ENCODE measurements at regions not wholly inside any gene's neighbourhood (a gene's known extent, or its start where the extent isn't known, plus 50 kb on each side); places are given as distances from the start of the nearest gene placed in this dataset.

GRCh38 chr3:193912621-193913178 lies 223.2 kb upstream of the HES1 start:
- H3K27ac ChIP-seq (replicated peaks) = no peak overlapping the region
- intact Hi-C loops (cut with micrococcal nuclease) = no loop called here
- H3K9me3 ChIP-seq (replicated peaks) = peaks cover 11% of the 10 kb centered on the region

DNA sequence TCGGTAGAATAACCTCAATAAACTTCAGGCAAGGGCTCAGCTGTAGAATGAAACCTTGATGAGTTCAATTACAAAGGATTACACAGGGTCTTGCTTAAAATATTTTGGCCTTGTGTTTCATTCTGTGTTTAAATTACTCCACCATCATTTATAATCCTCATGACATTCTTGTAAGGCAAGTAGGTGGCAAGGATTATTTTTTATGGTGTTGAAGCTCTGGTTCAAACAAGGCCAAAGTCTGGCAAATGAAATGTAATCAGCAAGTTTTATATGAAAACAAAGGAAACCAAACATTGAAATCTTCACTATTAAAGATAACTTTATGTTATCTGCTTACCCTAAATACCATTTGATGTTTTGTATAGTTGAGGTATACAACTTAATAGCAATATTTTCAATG lies 221.3 kb upstream of the HES1 start:
- intact Hi-C loops (cut with micrococcal nuclease) = no loop called here
- H3K4me3 ChIP-seq = no peak overlapping the region
- H3K27me3 ChIP-seq (ENCODE audit: low read depth) = peaks cover 23% of the 10 kb centered on the region
- no peaks in the 10 kb centered on the region for H3K36me3 ChIP-seq
- no peak overlapping the region for H3K27ac ChIP-seq (replicated peaks)
- H3K4me1 ChIP-seq = peaks cover 10% of the 10 kb centered on the region
- DNase-seq = no peak
- no peak for TF ChIP-seq CTCF (IDR thresholded peaks at IDR 0.05; ENCODE audit: borderline replicate concordance)
- no peaks in the 10 kb centered on the region for H3K9me3 ChIP-seq (replicated peaks)

More at GRCh38 chr3:193912621-193913178, 223.2 kb upstream of the HES1 start:
- TF ChIP-seq CTCF (IDR thresholded peaks at IDR 0.05; ENCODE audit: borderline replicate concordance) = no peak
- Histone ChIP-seq H3K4me1 (peaks cover 10% of the 10 kb centered on the region), H3K4me3 (no peak overlapping the region), H3K36me3 (no peaks in the 10 kb centered on the region), H3K27me3 (ENCODE audit: low read depth) (peaks cover 13% of the 10 kb centered on the region)
- DNase-seq = no peak

GRCh38 chr3:193915099-193915498 lies 220.8 kb upstream of the HES1 start:
- Histone ChIP-seq H3K27me3 (ENCODE audit: low read depth) (peaks cover 23% of the 10 kb centered on the region), H3K27ac (replicated peaks) (no peak overlapping the region), H3K36me3 (no peaks in the 10 kb centered on the region), H3K4me3 (no peak overlapping the region), H3K4me1 (peaks cover 10% of the 10 kb centered on the region), H3K9me3 (replicated peaks) (no peaks in the 10 kb centered on the region)
- intact Hi-C loops (cut with micrococcal nuclease) = no loop called here
- DNase-seq = no peak
- TF ChIP-seq CTCF (IDR thresholded peaks at IDR 0.05; ENCODE audit: borderline replicate concordance) = no peak

DNA sequence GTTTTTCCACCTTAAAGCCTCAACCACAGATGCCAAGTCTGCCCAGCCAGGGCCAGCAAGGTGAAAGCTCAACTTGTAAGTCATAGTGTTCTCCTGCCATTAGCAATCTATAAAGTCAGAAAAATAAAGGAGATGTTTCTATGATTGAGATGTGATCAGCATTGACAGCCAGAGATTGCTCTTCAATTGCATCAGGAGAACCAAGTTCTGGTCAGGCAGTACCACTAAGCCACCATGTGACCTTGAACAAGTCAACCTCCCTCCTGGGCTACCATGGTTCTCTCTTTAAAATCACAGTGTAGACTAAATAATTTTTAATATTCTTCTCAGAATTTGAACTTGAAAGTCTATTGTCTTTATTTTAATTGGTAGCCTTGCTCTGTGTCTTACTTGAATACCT lies 220.3 kb upstream of the HES1 start:
- peaks cover 10% of the 10 kb centered on the region for H3K4me1 ChIP-seq
- H3K9me3 ChIP-seq (replicated peaks) = no peaks in the 10 kb centered on the region
- no peaks in the 10 kb centered on the region for H3K36me3 ChIP-seq
- H3K4me3 ChIP-seq = no peak overlapping the region
- no peak for DNase-seq
- H3K27me3 ChIP-seq (ENCODE audit: low read depth) = peaks cover 23% of the 10 kb centered on the region
- no peak for TF ChIP-seq CTCF (IDR thresholded peaks at IDR 0.05; ENCODE audit: borderline replicate concordance)
- no peak overlapping the region for H3K27ac ChIP-seq (replicated peaks)
- intact Hi-C loops (cut with micrococcal nuclease) = no loop called here

- H3K4me1 ChIP-seq = no peaks in the 10 kb centered on the region
- no peak for DNase-seq
- H3K27ac ChIP-seq (replicated peaks) = no peak overlapping the region
- H3K4me3 ChIP-seq = no peak overlapping the region
- peaks cover 23% of the 10 kb centered on the region for H3K27me3 ChIP-seq (ENCODE audit: low read depth)
- intact Hi-C loops (cut with micrococcal nuclease) = no loop called here
- no peak for TF ChIP-seq CTCF (IDR thresholded peaks at IDR 0.05; ENCODE audit: borderline replicate concordance)
- no peaks in the 10 kb centered on the region for H3K36me3 ChIP-seq
- no peaks in the 10 kb centered on the region for H3K9me3 ChIP-seq (replicated peaks)
Observed at GRCh38 chr3:193917158-193917557, 218.8 kb upstream of the HES1 start.

All from left ventricle myocardium inferior (tissue), 1 donor.